ENCODE measurements at regions not wholly inside any gene's neighbourhood (a gene's known extent, or its start where the extent isn't known, plus 50 kb on each side); places are given as distances from the start of the nearest gene placed in this dataset.
"Not testable (repeated sequence)": the region's sequence is repeated elsewhere in the genome, so short reads cannot be mapped to it uniquely, and the experiment has no call there.

GRCh38 chr19:30680399-30680798 lies 308.2 kb downstream of the ZNF536 start:
- not testable (repeated sequence) for TF ChIP-seq POLR2A (IDR thresholded peaks at IDR 0.05; ENCODE audit: control extremely low read depth in 1 of 2, low read depth in 2 of 2, low read length in 2 of 2); TAF1 (IDR thresholded peaks at IDR 0.05; ENCODE audit: low read depth, low read length)
- TF ChIP-seq, protein P1, sequence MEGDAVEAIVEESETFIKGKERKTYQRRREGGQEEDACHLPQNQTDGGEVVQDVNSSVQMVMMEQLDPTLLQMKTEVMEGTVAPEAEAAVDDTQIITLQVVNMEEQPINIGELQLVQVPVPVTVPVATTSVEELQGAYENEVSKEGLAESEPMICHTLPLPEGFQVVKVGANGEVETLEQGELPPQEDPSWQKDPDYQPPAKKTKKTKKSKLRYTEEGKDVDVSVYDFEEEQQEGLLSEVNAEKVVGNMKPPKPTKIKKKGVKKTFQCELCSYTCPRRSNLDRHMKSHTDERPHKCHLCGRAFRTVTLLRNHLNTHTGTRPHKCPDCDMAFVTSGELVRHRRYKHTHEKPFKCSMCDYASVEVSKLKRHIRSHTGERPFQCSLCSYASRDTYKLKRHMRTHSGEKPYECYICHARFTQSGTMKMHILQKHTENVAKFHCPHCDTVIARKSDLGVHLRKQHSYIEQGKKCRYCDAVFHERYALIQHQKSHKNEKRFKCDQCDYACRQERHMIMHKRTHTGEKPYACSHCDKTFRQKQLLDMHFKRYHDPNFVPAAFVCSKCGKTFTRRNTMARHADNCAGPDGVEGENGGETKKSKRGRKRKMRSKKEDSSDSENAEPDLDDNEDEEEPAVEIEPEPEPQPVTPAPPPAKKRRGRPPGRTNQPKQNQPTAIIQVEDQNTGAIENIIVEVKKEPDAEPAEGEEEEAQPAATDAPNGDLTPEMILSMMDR (IDR thresholded peaks at IDR 0.05; ENCODE audit: control extremely low read depth in 1 of 3, insufficient read depth in 1 of 3, low read depth in 1 of 3, low read length in 3 of 3): not testable (repeated sequence)
